HEK293T (cell line): ENCODE measurements at regions not wholly inside any gene's neighbourhood (a gene's known extent, or its start where the extent isn't known, plus 50 kb on each side); places are given as distances from the start of the nearest gene placed in this dataset.
"Not testable (repeated sequence)": the region's sequence is repeated elsewhere in the genome, so short reads cannot be mapped to it uniquely, and the experiment has no call there.

Source experiments
- BHLHE40 ChIP-seq: fragments of 450-650 bp; IDR thresholded peaks from 2 replicates; pipeline ENCODE4 v1.6.1; 2016; ENCODE audit warnings: mild to moderate bottlenecking, moderate library complexity, borderline replicate concordance
- ELF4 ChIP-seq: fragments of 450-650 bp; IDR thresholded peaks from 2 replicates; pipeline ENCODE4 v1.6.1; 2017; ENCODE audit warnings: antibody characterized with exemption
- FOXA1 ChIP-seq: fragments of 450-650 bp; IDR thresholded peaks from 2 replicates; pipeline ENCODE4 v1.6.1; 2016; ENCODE audit warnings: mild to moderate bottlenecking
- FOXM1 ChIP-seq: fragments of 450-650 bp; IDR thresholded peaks from 2 replicates; pipeline ENCODE4 v1.6.1; 2017; ENCODE audit warnings: mild to moderate bottlenecking, borderline replicate concordance
- SP1 ChIP-seq: fragments of 450-650 bp; IDR thresholded peaks from 2 replicates; pipeline ENCODE4 v1.6.1; 2017
- SUZ12 ChIP-seq: fragments of 450-650 bp; IDR thresholded peaks from 2 replicates; pipeline ENCODE4 v1.6.1; 2016; ENCODE audit warnings: mild to moderate bottlenecking
- TARDBP ChIP-seq: fragments of 450-650 bp; IDR thresholded peaks from 2 replicates; pipeline ENCODE4 v1.6.1; 2016
- ZNF384 ChIP-seq: fragments of 450-650 bp; IDR thresholded peaks from 2 replicates; pipeline ENCODE4 v1.6.1; 2016

- not testable (repeated sequence) for TF ChIP-seq SP1, FOXA1, SUZ12, BHLHE40, ZNF384, ELF4, FOXM1, TARDBP
Observed at GRCh38 chr9:88630574-88630973, 95.6 kb downstream of the NXNL2 start.
